ENCODE measurements at regions not wholly inside any gene's neighbourhood (a gene's known extent, or its start where the extent isn't known, plus 50 kb on each side); places are given as distances from the start of the nearest gene placed in this dataset.
A peak's percentile ranks its signal among the peaks of the same experiment; 100 is the strongest.

DNA sequence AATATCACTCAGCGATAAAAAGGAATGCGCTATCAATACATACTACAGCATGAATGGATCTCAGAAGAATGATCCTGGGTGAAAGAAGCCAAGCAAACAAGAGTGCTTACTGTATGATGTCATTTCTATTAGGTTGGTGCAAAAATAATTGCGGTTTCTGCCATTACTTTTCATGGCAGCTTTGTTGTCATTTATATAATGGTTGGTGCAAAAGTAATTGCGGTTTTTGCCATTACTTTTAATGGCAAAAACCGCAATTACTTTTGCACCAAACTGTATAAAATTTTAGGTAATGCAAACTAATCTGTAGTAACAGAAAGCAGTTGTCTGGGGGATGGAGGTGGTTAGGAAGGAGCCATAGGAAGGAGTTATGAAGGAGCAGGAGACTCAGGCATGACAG, 318.3 kb upstream of the ZMIZ1 start:
- no peak for DNase-seq

DNA sequence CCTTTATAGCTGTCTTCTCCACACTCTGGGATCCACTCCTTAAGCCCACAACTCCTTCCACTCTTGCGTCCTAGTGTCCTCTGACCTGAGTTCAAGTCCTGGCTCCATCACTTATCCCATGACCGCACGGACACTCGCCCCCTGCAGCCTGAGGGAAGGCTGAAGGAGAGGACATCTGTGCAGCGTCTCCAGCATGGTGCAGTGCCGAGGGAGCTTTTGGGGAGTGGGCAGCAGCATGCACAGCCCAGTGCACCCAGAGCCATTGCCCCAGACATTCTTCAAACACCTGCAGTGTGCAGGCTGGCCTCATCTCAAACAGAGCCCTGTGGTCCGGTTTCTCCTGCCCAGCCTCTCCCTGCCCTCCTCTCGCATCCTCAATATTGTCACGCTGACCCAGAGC, 317.1 kb upstream of the ZMIZ1 start:
- no peak for DNase-seq

DNA sequence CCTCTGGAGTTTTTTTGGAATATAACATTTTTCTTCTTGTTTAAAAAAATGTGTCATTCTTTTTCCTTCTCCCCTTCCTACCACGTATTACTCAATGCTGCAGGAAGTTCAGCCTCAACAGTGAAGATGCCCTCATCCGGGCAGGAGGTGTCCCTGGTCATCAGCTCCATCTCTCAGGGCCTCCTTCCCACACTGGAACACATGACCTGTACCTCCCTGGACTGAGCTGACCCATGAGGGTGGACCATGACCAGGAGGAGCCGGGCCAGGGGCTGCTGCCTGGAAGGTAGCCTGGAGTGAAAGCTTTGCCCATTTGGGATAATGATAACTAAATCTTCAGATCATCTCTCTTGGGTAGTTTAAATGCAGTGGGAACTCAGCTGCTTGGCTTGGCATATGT, 316.5 kb upstream of the ZMIZ1 start:
- DNase-seq = no peak

DNA sequence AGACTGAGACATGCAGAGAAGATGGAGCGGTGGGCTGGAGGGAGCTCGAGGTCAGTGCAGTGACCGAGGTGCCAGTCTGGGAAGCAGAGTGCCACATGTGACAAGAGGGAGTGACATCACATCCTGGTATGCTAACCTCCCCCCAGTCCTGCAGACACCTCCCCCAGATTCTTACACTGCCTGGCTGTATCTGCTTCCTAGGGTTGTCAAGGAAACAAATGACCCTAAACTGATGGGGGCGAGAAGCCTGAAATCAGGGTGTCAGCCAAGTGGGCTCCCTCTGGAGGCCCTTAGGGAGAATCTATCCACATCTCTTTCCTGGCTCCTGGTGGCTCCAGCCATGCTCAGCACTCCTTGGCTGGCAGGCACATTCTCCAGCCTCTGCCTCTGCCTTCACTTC, 316.1 kb upstream of the ZMIZ1 start:
- DNase-seq = no peak

DNA sequence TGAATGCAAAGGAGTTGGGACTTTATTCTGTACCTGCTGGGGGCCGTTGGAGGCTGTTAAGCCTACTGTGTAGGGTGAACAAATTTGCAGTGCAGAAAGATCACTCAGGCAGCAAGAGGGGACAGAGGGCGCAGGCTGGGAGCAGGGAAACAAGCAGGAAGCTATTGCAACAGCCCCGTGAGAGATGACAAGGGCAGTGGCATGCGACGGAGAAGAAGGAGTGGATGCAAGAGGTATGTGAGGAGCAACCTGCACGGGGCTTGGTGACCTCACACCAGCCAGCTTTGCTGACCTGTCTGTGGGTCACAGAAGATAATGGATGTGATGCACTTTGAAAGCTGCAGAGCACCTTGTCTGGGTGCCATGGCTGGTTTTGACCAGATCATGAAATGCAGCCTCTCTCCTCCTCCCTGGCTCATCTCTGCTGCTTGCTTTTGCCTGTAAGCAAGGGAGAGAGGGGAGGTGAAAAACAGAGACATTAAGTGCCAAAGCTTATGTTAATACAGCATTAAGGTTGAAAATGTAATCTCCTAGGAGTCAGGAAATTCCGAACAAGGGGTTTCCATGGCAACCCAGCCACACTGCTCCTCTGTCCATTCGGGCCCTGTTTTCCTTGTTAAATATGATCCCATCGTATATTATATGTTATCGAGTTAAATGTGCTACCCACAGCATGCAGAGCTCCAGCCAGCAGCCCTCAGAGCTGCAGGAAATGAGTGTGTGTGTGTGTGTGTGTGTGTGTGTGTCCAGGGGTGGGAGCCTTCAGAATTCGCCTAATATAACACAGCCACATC, 314.3 kb upstream of the ZMIZ1 start:
- DNase-seq = peak; percentile 24 to 28

DNA sequence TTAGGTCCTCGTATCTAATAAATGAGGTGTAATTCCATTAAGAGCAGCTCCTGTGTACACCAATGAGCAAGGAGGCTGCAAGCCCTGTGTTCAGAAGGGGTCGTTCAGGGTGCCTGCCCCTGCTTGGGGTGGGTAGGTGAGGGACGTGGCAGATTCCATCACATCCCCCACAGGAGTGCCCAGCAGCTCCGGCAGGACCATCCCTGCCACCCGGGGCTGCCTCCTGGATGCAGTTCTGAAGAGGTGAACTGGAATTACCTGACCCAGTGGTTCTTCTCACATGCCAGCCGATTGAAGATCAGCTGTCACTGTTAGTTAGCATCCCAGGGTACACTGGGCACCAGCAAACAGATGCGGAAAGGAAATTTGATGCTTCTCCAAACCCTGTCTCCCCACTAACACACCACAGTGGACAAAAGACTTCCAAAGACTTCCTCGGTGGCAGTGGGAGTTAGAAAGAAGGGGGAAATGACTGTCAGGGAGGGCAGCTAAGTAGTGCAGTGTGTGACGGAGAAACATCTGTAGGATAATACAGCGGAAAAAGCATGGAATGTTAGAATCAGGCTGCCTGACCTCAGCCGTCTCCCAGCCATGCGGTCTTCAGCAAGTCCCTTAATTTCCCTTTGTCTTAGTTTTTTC, 313.6 kb upstream of the ZMIZ1 start:
- no peak for DNase-seq

DNA sequence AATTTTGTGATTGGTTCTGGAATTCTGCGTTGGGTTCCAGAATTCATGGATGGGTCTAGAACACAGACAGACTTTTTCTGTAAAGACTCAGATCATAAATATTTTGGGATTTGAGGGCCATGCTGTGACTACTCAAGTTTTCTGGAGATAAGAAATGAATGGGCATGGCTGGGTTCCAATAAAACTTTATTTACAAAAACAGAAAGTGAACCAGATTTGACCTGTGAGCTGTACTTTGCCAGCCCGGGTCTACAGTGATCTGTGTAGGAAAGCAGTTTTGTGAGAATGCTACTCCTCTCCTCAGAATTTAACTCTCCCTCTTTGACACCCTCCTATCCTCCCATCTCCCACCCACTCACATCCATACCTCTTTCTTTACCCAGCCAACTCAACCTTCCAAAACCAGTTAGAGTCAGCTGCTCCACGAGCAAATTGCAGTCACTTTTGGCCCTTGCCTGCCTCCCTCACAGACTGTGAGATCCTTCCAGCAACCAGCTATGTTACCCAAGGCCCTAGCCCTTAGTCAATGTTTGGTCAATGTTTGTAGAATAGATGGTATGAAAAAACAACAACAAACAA, 312.8 kb upstream of the ZMIZ1 start:
- DNase-seq = no peak

DNA sequence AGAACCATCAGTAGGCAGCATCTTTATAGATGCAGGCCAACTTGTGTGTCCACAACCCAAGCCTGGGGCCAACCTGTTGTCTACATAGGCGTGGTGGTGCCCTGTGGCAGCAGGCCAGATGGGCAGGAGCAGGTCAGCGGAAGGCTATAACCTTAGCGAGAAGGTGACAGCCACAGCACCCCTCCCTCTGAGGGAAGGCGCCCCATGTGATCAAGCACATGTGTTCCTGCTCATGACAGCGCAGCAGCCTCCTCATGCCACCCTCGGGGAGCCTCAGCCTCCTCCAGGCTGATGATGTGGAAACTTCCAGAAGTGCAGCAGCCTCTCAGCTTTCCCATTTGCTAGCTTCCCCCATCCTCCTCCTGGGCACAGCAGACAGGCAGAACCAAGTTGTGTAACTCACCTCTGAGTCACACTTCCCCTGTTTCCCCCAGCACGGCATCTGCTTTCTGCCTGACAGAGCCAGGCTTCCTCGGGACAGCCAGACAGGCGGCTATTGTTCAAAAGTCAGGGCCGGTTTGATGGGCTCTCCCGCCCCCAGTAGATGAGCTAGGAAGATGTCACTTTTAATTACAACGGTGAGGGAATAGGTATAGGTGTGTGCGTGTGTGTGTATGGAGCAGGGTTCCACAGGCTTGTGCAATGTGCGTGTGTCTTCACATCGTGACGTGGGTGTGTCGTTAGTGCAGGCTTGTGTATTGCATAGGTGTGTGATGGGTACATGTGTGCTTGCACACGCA, 312.0 kb upstream of the ZMIZ1 start:
- DNase-seq = peak; percentile 95 to 96

DNA sequence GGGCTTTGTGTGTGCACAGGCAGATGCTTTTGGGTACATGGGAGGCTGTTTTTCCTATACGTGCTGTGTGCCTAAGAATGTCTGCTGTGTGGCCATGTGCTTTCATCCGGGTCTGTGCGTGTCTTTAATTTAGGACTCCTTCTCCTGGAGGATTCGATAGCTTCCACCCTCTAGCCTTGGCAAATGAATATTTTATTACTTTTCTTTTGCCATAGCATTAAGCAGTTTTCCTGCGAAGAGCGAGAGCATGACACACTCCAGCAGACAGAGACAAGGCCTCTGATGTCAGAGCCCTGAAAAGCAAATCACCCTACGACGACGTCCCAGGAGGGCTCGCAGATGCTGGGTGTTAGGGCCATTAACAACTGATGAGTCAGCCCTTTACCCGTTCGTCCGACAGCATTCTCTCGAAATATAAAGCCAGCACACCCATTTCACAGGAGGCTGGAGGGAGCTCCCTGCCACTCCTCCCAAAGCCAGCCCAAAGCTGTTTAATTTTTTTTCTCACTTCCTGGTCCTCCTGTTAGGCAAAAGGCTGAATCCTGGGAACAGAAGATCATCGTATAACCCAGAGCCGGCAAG, 311.3 kb upstream of the ZMIZ1 start:
- DNase-seq = no peak

DNA sequence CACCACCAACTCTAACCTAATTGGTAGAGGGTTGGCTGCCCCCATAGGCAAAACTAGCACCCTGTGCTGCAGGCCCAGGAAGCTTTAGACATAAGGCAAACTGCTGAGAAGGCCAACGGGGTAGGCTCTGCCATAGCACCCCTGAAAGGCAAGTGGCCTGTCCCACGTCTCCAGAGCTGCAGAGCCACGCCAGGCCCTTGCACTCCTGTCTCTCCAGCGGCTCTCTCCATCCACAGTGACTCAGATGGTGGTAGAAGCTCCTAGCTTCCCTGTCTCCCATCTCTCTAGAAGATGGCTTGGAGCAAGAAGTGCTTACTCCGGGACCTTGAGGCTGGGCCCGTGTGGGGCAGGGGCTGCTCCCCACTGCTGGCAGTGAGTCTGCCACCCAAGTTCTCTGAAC, 310.6 kb upstream of the ZMIZ1 start:
- DNase-seq = no peak

DNA sequence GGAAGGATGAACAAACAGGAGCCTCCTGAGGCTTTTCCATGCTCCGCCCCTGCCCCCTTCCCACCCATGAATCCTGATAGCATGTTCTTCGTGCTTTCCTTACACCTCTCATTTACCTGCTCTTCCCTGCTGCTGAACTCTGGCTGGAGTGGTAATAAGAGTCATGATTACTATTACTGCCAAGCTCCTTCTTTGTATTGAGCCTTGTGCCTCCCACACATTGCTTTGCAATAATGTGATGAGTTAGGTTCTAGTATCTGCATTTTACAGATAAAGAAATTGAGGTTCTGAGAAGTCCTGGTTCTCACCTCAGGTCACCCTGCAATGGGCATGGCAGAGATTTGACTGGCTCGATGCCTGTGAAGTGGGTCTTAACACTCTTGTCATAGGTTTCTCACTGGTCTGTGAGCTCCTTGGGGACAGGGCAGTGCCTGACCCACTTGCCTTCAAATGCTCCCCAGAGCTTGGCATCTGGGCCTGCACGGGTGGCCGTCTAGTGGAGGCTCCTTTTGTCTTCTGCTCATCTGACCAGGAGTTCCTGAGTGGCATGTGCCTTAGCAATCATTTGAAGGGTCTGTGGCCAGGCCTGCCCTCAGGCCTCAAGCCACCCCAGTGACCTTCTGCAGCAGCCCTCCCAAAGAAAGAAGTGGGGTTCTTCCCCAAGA, 309.2 kb upstream of the ZMIZ1 start:
- DNase-seq = no peak

DNA sequence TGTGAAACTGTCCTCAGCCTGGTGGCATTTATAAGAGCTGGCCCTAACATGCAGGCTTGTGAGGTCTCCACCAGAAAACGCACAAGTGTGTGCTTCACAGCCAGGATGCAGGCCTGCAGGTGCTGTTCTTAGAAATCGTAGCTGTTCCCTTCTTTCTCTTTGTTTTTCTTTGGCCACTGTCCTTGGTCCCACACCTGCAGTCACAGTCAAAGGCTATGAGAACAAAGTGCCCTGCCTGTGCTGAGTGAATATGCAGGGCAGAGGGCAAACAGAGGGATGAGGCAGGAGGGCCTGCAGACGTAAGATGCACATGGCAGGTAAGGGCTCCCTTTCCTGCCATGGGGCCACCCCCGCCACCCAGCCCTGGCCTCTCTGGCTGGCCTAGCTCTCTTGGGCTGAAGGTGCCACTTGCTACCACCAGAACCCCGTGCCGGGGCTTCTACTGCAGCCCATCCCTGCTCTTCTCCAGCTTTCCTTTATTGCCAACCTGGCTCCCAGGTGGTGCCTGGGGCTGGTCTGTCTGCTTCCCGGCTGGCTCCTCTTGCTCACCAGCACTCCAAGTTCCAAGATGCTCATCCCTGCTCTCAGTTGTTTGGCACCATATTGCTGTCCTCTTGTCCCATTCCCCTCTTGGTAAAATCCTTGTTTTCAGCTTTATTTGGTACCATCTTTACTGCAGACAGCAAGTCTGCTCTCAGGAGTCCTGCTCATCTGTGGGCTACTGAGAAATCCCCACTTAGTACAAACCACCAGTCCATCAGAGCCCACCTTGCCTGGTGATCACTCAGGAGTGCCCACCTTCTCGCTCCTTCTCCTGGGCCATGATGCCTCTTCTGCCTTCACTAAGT, 308.1 kb upstream of the ZMIZ1 start:
- no peak for DNase-seq

DNA sequence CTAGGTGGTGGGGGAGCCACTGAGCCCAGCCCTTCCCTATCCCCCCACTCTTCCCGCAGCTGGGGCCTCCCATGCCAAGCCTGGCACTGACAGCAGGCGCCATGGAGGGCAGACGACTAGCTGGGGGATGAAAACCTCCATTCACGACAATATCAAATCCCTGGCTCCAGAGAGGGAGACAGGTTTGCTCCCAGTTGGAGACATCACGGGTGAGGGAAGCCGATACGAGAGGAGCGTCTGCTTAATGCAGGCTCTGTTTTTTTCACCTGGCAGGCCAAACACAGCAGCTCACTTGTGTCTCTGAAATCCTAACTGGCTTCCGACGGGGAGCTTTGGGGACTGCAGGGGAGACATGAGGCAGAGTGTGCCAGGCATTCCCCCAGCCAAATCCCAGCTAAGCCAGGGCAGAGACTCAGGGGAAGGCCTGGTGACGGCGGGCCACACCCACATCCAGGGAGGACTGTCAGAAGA, 307.4 kb upstream of the ZMIZ1 start:
- DNase-seq = no peak

DNA sequence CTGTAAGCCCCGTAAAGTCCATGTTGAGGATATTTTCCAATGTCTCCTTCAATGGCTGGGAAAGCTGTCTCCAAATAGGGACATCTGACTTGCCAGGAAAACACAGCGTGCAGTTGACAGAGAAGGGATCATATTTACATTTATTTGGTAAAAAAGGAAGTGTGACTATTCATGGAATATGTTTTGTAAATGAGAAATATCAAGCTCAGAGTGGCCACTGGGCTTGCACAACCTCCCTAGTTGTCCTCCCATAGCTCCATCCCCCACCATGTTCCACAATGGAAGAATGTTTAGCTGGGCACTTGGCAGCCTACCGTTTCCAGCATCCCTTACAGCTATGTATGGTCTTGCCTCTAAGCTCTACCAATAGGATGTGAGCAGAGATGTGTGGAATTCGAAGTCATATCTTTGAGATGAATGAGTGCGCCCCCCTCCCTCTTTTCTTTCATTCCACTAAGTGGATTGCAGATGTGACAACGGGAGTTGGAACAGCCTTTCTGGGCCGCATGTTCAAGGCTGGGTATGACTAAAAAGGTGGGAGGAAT, 306.6 kb upstream of the ZMIZ1 start:
- DNase-seq = no peak

DNA sequence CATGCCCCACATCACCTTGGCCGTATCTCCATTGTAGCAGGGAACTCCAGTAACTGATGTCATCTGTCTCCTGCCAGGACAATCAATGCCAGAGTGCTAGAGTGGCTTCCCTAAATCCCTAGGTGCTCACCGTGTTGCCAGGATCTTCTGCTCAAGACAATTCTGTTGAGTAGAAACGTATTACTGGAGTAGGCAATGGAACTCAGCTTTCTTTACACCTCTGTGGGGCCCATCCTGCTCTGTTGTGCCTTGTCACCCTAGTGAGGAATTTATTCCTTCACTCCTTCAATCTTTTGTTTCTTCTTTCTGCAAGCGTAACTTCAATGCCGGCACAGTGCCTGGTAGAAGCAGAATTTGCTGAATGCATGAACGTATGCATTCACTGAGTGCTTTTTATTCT, 305.5 kb upstream of the ZMIZ1 start:
- no peak for DNase-seq

DNA sequence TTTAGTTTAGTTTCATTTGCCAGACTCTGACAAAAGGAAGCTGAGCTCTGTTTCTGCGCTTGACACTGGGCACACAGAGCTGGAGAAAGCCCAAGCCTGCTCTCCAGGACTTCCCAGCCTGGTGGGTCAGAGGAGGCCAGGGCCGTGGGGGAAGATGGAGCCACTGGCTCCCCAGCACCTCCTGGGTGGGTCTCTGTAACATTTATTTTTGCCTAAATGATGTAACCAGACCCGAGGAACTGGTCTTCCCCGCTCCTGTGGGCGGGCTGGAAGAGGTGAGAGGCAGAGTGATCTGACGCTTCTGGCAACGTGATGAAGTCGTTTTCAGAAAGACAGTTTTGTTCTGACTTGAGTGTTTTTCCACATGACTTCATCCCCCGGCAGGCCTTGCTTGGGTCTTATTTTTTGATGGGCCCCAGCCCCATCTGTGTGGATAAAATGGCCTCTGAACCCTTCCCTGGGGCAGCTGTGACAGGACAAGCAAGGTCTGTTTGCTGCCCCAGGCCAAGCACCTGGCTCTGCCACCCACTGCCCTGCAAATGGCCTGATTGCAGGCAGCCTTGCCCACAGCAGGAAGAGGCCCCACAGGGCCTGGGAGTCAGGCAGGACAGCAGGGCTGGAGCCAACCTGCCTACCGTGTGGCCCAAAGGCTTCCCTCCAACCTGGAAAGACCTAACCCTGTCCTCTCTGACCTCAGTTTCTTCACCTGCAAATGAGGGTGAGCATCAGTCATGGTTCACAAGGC, 304.9 kb upstream of the ZMIZ1 start:
- no peak for DNase-seq

DNA sequence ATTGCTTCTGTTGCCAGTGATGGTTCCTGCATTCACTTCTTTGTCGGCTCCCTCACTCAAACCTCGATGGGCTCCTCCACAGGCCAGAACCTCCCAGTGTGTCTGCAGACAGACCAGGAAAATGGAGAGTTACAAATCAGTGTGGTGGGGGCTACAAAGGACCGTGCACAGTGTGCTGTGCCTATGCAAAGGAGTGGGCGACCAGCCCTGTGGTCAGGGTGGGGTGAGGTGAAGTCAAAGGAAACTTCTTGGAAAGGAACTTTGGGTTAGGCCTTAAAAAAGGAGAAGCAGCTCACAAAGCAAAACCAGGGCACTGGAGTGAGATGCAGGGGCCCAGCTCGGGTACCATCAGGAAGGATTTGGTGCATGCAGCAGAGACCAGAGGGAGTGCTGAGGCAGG, 304.3 kb upstream of the ZMIZ1 start:
- DNase-seq = no peak

DNA sequence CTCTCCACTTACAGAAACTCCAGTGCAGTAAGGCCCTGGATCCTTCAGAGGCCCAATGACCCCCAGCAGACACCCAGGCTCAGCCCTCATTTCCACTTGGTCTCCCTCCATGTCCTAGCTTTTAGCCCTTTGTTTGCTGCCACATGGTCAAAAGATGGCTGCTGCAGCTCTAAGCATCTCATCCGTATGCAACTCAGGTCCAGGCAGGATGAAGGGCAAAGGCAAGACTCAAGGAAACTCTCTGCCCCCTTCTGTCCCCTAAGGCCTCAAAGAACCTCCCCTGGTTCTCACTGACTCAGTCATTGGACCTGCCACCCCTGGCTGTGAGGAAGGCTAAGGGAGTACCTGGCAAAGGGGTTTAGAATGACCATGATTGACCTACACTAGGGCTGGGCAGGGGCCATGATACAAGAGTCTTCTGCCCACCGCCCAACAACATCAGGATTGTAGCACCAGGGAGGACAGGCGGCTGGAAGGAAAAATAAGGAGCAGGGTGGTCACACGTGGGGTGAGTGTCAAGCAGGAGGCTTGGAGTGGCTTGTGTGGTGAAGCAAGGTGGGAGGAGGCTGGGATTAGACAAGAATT, 303.8 kb upstream of the ZMIZ1 start:
- no peak for DNase-seq

DNA sequence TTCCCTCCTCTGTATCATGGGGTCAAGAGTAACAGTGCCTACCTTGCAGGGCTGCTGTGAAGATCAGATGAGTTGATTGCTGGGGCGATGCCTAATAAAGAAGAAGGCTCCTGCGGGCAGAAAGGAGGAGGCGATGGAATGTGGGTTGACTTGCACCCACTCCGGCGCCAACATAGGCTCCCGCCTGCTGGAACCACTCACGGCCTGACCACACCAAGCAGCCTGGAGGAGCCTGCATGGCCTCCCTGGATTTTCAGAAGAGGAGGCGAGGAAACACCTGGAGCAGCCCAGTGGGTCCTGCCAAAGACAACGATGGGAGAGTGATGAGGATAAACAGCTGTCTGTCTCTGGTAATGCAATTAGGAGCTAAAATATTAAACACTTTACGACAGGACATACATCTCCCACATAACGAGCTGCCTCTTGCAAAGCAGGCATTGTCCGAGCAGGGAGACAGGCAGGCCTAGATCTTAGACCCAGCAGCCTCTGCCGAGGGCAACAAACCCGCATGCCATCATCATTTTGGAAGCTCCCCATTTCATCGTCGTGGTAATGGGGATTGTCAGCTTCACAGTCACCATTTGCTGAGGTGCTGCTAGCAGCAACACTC, 302.9 kb upstream of the ZMIZ1 start:
- DNase-seq = no peak

DNA sequence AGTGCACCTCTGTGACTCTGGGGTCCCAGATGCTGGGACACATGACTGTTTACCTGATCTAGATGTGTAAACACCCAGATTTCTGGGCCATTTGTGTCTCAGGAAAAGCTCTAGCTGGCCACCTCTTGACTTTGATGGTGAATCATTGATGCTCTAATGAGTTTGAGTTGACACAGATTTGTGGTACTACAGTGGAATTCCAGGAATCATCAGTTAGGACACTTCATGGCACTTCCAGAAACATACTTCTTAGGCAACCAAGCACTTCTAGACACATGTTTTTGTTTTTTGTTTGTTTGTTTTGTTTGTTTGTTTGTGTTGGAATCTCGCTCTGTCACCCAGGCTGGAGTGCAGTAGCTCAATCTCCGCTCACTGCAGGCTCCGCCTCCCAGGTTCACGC, 302.2 kb upstream of the ZMIZ1 start:
- no peak for DNase-seq

Measured in AML-193 (cell line).